NT2/D1 (cell line): ENCODE measurements at regions not wholly inside any gene's neighbourhood (a gene's known extent, or its start where the extent isn't known, plus 50 kb on each side); places are given as distances from the start of the nearest gene placed in this dataset.

ENCODE experiments used
- DNase-seq: peaks from one replicate; pipeline ENCODE4 v3.0.0-alpha.2; 2011; ENCODE audit warnings: low read depth, low spot score
- H3K27me3 ChIP-seq: 2 replicates; pipeline ENCODE4 v1.6.0; 2011; ENCODE audit warnings: mild to moderate bottlenecking; ENCODE audit not compliant: insufficient read length, insufficient read depth
- H3K36me3 ChIP-seq: 2 replicates; pipeline ENCODE4 v1.6.1; 2011; ENCODE audit warnings: mild to moderate bottlenecking, low read length, mixed read lengths; ENCODE audit not compliant: insufficient read depth, insufficient read length
- H3K4me1 ChIP-seq: 2 replicates; pipeline ENCODE4 v1.5.1; 2011; ENCODE audit not compliant: insufficient read depth, insufficient read length
- H3K4me3 ChIP-seq: 2 replicates; pipeline ENCODE4 v1.5.1; 2011; ENCODE audit warnings: low read depth; ENCODE audit not compliant: insufficient read length
- H3K9ac ChIP-seq: 2 replicates; pipeline ENCODE4 v1.6.0; 2011; ENCODE audit warnings: low read depth; ENCODE audit not compliant: insufficient read length
- H3K9me3 ChIP-seq: 2 replicates; pipeline ENCODE4 v1.5.1; 2011; ENCODE audit warnings: mild to moderate bottlenecking, low read length; ENCODE audit not compliant: insufficient read depth
- SUZ12 ChIP-seq: IDR thresholded peaks from 2 replicates; pipeline ENCODE4 v1.6.1; 2011; ENCODE audit not compliant: insufficient read length, insufficient read depth; ENCODE audit errors: extremely low read depth
- YY1 ChIP-seq: IDR thresholded peaks from 2 replicates; pipeline ENCODE4 v1.6.1; 2011; ENCODE audit not compliant: insufficient read length, insufficient read depth
- ZNF274 ChIP-seq: IDR thresholded peaks from 2 replicates; pipeline ENCODE4 v1.6.1; 2011; ENCODE audit warnings: mild to moderate bottlenecking, low read depth, low read length

DNA sequence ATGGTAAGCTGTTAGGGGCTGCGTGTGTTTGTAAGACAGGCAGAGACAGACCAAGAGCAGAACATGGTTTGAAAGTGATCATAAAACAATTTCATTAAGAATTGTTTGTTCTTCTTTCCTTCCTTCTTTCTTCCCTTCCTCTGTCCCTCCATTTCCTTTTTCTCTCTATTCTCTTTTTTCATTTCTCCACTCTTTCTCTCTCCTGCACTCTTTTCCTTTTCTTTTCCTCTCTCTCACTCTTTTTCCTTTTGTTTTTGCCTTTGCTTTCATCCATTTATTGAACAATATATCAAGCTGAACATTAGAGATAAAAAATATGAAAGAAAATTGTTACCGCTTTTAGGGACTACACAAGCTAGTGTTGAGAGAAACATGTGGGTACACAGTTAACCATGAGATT, 62.2 kb upstream of the GOLIM4 start:
- Histone ChIP-seq H3K9ac (no peak overlapping the region), H3K4me1 (peaks cover 2% of the 10 kb centered on the region), H3K9me3 (peaks cover 14% of the 10 kb centered on the region; the same call in 1 of the 2 replicates), H3K27me3 (no peaks in the 10 kb centered on the region), H3K4me3 (no peak overlapping the region), H3K36me3 (no peaks in the 10 kb centered on the region)
- DNase-seq = no peak
- TF ChIP-seq YY1 = no peak
- TF ChIP-seq ZNF274 = no peak
- no peak for TF ChIP-seq SUZ12

DNA sequence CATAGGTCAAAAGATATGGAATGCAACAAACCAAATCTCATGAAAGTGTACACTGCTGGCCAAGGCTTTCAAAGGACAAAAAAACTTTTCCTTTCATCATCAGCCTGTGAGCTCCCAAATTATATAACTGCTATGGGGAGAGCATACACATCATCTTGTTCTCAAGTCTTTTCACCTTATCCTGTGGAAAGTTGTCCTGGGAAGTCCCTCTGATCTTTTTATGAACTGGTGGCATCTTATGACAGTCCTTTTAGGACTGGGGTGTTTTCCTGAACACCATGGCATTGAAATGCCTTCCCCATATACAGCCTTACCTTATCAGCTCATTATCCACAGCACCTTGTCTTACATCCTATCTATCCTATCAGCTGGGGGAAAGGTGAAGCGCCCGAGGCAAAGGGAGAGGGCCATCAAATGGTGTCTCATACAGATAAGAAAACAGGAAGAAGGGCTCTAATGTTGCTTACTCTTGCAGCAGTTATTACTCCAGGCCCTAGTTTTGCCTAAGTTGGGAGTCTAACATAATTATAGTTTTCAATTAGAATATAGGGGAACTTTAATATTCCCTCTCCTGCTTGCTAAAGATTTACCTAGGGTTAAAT, 61.5 kb upstream of the GOLIM4 start:
- Histone ChIP-seq H3K9me3 (peaks cover 21% of the 10 kb centered on the region), H3K4me1 (peaks cover 2% of the 10 kb centered on the region)
- DNase-seq = no peak

DNA sequence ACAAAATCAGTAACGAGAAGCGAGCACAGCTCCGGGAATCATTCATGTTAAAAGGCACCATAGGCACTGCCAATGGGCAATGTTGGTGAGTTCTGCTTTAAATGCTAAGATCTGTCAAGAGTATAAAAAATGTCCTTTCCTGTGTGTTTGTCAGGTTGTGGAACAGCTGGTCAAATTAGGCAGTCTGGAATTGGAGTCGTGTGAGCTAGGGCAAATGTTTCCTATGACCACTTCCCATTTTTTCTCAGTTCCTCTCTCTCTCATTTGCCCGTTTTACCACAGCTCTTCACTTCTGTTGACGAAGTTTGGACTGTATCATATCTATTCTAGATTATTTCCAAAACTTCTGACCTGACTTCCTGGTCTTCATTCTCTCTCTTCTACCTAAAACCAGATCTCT, 60.8 kb upstream of the GOLIM4 start:
- TF ChIP-seq SUZ12 = no peak
- TF ChIP-seq ZNF274 = no peak
- TF ChIP-seq YY1 = no peak
- peaks cover 28% of the 10 kb centered on the region for H3K9me3 ChIP-seq
- DNase-seq = no peak

More for the DNA sequence above, 61.5 kb upstream of the GOLIM4 start:
- Histone ChIP-seq H3K4me3 (no peak overlapping the region), H3K9ac (no peak overlapping the region), H3K27me3 (no peaks in the 10 kb centered on the region), H3K36me3 (no peaks in the 10 kb centered on the region)
- no peak for TF ChIP-seq ZNF274
- no peak for TF ChIP-seq YY1
- TF ChIP-seq SUZ12 = no peak

DNA sequence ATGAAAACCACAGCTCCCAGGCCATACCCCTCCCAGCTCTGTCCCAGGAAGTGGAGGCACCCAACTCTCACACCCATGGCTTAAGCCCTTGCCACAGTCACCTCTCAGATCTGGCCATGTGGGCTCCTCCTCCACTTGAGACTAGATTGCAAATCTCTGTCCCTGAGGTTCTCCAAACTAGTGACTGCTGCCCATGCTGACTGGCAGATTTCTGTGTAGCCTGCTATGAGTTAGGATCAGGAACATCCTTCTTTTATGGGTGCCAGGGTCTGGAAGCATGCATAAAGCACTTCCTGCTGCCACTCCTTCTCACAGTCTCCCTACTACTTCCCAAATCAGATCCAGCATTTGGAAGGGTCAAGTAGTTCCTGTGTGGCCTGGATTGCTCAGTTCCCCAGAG, 59.6 kb upstream of the GOLIM4 start:
- H3K27me3 ChIP-seq = no peaks in the 10 kb centered on the region
- no peak overlapping the region for H3K4me3 ChIP-seq
- H3K36me3 ChIP-seq = no peaks in the 10 kb centered on the region
- peaks cover 2% of the 10 kb centered on the region for H3K4me1 ChIP-seq
- no peak for DNase-seq
- H3K9me3 ChIP-seq = peaks cover 31% of the 10 kb centered on the region
- no peak for TF ChIP-seq YY1
- no peak for TF ChIP-seq SUZ12
- no peak for TF ChIP-seq ZNF274
- no peak overlapping the region for H3K9ac ChIP-seq

More for the DNA sequence above, 60.8 kb upstream of the GOLIM4 start:
- no peak overlapping the region for H3K9ac ChIP-seq
- no peaks in the 10 kb centered on the region for H3K27me3 ChIP-seq
- H3K4me3 ChIP-seq = no peak overlapping the region
- H3K36me3 ChIP-seq = no peaks in the 10 kb centered on the region
- peaks cover 2% of the 10 kb centered on the region for H3K4me1 ChIP-seq

DNA sequence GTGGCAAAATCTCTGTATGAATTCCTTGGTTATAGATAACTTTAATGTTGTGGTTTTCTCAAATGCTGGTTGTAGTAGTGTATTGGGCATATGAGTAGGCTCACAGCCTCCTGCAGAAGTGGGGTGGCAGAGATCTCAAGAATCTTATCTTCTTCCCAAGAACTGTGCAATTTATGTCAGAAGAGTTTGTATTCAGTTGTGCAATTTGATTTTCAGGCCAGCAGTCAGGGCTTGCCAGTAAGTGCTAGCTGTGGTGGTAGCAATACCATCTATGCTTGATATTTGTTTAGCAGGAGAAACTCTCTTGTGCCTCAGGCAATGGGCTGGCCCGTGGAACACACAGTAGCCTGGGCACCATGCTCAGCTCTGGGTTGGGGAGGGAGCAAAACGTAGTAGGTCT, 58.4 kb upstream of the GOLIM4 start:
- Histone ChIP-seq H3K9me3 (peaks cover 31% of the 10 kb centered on the region), H3K9ac (no peak overlapping the region), H3K36me3 (no peaks in the 10 kb centered on the region), H3K4me1 (no peaks in the 10 kb centered on the region), H3K4me3 (no peak overlapping the region), H3K27me3 (no peaks in the 10 kb centered on the region)
- no peak for DNase-seq
- TF ChIP-seq YY1 = no peak
- TF ChIP-seq ZNF274 = no peak
- no peak for TF ChIP-seq SUZ12

DNA sequence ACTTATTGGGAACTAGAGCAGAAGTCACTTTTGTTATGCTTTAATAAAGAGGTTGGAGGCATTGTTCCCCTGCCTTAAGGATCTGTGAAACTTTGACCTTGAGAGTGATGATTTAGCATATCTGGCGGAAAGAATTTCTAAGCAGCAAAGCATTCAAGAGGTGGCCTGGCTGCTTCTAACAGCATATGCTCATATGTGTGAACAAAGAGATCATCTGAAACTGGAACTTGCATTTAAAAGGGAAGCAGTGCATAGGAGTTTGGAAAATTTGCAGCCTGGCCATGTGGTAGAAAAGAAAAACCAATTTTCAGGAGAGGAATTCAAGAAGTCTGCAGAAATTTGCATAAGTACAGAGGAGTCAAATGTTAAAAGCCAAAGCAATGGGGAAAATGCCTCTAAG, 56.4 kb upstream of the GOLIM4 start:
- no peaks in the 10 kb centered on the region for H3K36me3 ChIP-seq
- H3K4me3 ChIP-seq = no peak overlapping the region
- DNase-seq = no peak
- no peaks in the 10 kb centered on the region for H3K27me3 ChIP-seq
- H3K9me3 ChIP-seq = peaks cover 31% of the 10 kb centered on the region
- H3K4me1 ChIP-seq = no peaks in the 10 kb centered on the region
- TF ChIP-seq YY1 (no peak), ZNF274 (no peak), SUZ12 (no peak)
- H3K9ac ChIP-seq = no peak overlapping the region
